RWPE2 (cell line): ENCODE measurements at regions not wholly inside any gene's neighbourhood (a gene's known extent, or its start where the extent isn't known, plus 50 kb on each side); places are given as distances from the start of the nearest gene placed in this dataset.

Experiments used
- ATAC-seq: fragments of 200-7000 bp; cut with Tn5 transposase; 3 replicates; pipeline ENCODE4 v1.9.1; 2021; ENCODE audit warnings: low read depth
- DNase-seq: peaks from one replicate; pipeline ENCODE4 v3.0.0-alpha.2; 2020; ENCODE audit warnings: low spot score
- H3K27ac ChIP-seq: fragments of 450-650 bp; 2 replicates; pipeline ENCODE4 v1.5.1; 2017; ENCODE audit warnings: mild to moderate bottlenecking; ENCODE audit not compliant: poor library complexity, severe bottlenecking
- H3K27me3 ChIP-seq: fragments of 250-450 bp; sonication (Bioruptor Pico); 2 replicates; pipeline ENCODE4 v1.5.1; 2021; ENCODE audit warnings: mild to moderate bottlenecking, moderate library complexity; ENCODE audit not compliant: insufficient read depth, poor library complexity, severe bottlenecking
- H3K36me3 ChIP-seq: fragments of 250-450 bp; sonication (Bioruptor Pico); 2 replicates; pipeline ENCODE4 v1.5.1; 2020; ENCODE audit warnings: low read depth, mild to moderate bottlenecking, moderate library complexity
- H3K4me1 ChIP-seq: fragments of 250-450 bp; sonication (Bioruptor Pico); 2 replicates; pipeline ENCODE4 v1.5.1; 2021; ENCODE audit warnings: mild to moderate bottlenecking, moderate library complexity; ENCODE audit not compliant: insufficient read depth, poor library complexity, severe bottlenecking
- H3K4me3 ChIP-seq: fragments of 250-450 bp; sonication (Bioruptor Pico); 2 replicates; pipeline ENCODE4 v1.5.1; 2021; ENCODE audit warnings: mild to moderate bottlenecking, moderate library complexity; ENCODE audit not compliant: severe bottlenecking
- H3K9me3 ChIP-seq: fragments of 250-450 bp; sonication (Bioruptor Pico); 2 replicates; pipeline ENCODE4 v1.5.1; 2021; ENCODE audit warnings: mild to moderate bottlenecking, moderate library complexity; ENCODE audit not compliant: severe bottlenecking
- CTCF ChIP-seq: fragments of 450-650 bp; IDR thresholded peaks from one replicate; pipeline ENCODE4 v1.5.1; 2017; ENCODE audit warnings: mild to moderate bottlenecking, moderate library complexity; ENCODE audit not compliant: poor library complexity, severe bottlenecking

- Histone ChIP-seq H3K27me3 (no peaks in the 10 kb centered on the region), H3K27ac (no peak overlapping the region), H3K4me3 (no peak overlapping the region), H3K9me3 (no peaks in the 10 kb centered on the region), H3K36me3 (no peaks in the 10 kb centered on the region), H3K4me1 (no peaks in the 10 kb centered on the region)
- no peak for TF ChIP-seq CTCF
- DNase-seq (no peak), ATAC-seq (no peak)
These were observed 277.3 kb downstream of the CDH9 start for GRCh38 chr5:26761045-26761444.

GRCh38 chr5:26757941-26758340 is 280.4 kb downstream of the CDH9 start:
- no peak overlapping the region for H3K27ac ChIP-seq
- H3K36me3 ChIP-seq: no peaks in the 10 kb centered on the region
- ATAC-seq (no peak), DNase-seq (no peak)
- no peaks in the 10 kb centered on the region for H3K9me3 ChIP-seq
- no peak overlapping the region for H3K4me3 ChIP-seq
- TF ChIP-seq CTCF: no peak
- H3K27me3 ChIP-seq: no peaks in the 10 kb centered on the region
- H3K4me1 ChIP-seq: no peaks in the 10 kb centered on the region

GRCh38 chr5:26749829-26750228 is 288.6 kb downstream of the CDH9 start:
- Histone ChIP-seq H3K4me3 (no peak overlapping the region), H3K27ac (no peak overlapping the region), H3K4me1 (no peaks in the 10 kb centered on the region), H3K36me3 (no peaks in the 10 kb centered on the region), H3K9me3 (no peaks in the 10 kb centered on the region), H3K27me3 (no peaks in the 10 kb centered on the region)
- DNase-seq (no peak), ATAC-seq (no peak)
- no peak for TF ChIP-seq CTCF

- ATAC-seq (no peak), DNase-seq (no peak)
- H3K4me1 ChIP-seq: no peaks in the 10 kb centered on the region
- H3K27me3 ChIP-seq: no peaks in the 10 kb centered on the region
- H3K36me3 ChIP-seq: no peaks in the 10 kb centered on the region
- no peak for TF ChIP-seq CTCF
- no peak overlapping the region for H3K27ac ChIP-seq
- H3K9me3 ChIP-seq: no peaks in the 10 kb centered on the region
- no peak overlapping the region for H3K4me3 ChIP-seq
These were observed 298.2 kb downstream of the CDH9 start for GRCh38 chr5:26740182-26740581.

- DNase-seq (no peak), ATAC-seq (no peak)
- Histone ChIP-seq H3K4me3 (no peak overlapping the region), H3K4me1 (no peaks in the 10 kb centered on the region), H3K27ac (no peak overlapping the region), H3K36me3 (no peaks in the 10 kb centered on the region), H3K9me3 (peaks cover 3% of the 10 kb centered on the region), H3K27me3 (no peaks in the 10 kb centered on the region)
- TF ChIP-seq CTCF: no peak
These were observed 300.8 kb downstream of the CDH9 start for GRCh38 chr5:26737348-26738265.
